MM.1S (cell line): ENCODE measurements at regions not wholly inside any gene's neighbourhood (a gene's known extent, or its start where the extent isn't known, plus 50 kb on each side); places are given as distances from the start of the nearest gene placed in this dataset.

Source experiments
- DNase-seq: peaks from one replicate; pipeline ENCODE4 v3.0.0-alpha.2; 2015
- H2AFZ ChIP-seq: fragments of 300-600 bp; sonication (generic); 2 replicates; pipeline ENCODE4 v1.6.0; 2016; ENCODE audit warnings: antibody characterized with exemption, low read length
- H3F3A ChIP-seq: fragments of 300-600 bp; sonication (generic); 2 replicates; pipeline ENCODE4 v1.6.1; 2016; ENCODE audit warnings: mild to moderate bottlenecking, antibody characterized with exemption, low read length, moderate library complexity, mixed read lengths; ENCODE audit not compliant: insufficient read depth
- H3K27ac ChIP-seq: fragments of 300-600 bp; sonication (generic); 2 replicates; pipeline ENCODE4 v1.5.1; 2016; ENCODE audit warnings: mild to moderate bottlenecking, low read length
- H3K27me3 ChIP-seq: fragments of 300-600 bp; sonication (generic); replicated peaks from 2 replicates; pipeline ENCODE4 v1.6.0; 2016; ENCODE audit warnings: low read length; ENCODE audit not compliant: insufficient read depth
- H3K36me3 ChIP-seq: fragments of 300-600 bp; sonication (generic); replicated peaks from 2 replicates; pipeline ENCODE4 v1.6.1; 2016; ENCODE audit warnings: mild to moderate bottlenecking, low read length, mixed read lengths; ENCODE audit not compliant: insufficient read depth
- H3K4me1 ChIP-seq: fragments of 300-600 bp; sonication (generic); 2 replicates; pipeline ENCODE4 v1.6.1; 2016; ENCODE audit warnings: low read length, mixed read lengths
- H3K4me2 ChIP-seq: fragments of 300-600 bp; sonication (generic); 2 replicates; pipeline ENCODE4 v1.6.0; 2016; ENCODE audit warnings: low read depth, low read length
- H3K4me3 ChIP-seq: fragments of 300-600 bp; sonication (generic); 2 replicates; pipeline ENCODE4 v1.5.1; 2016; ENCODE audit warnings: low read length, mixed read lengths
- H3K79me2 ChIP-seq: fragments of 300-600 bp; sonication (generic); 2 replicates; pipeline ENCODE4 v1.6.1; 2016; ENCODE audit warnings: mixed run types, low read length, mixed read lengths
- H3K9ac ChIP-seq: fragments of 300-600 bp; sonication (generic); 2 replicates; pipeline ENCODE4 v1.6.1; 2016; ENCODE audit warnings: low read length, mixed read lengths
- H3K9me2 ChIP-seq: fragments of 300-600 bp; sonication (generic); replicated peaks from 2 replicates; pipeline ENCODE4 v1.6.1; 2016; ENCODE audit warnings: mild to moderate bottlenecking, low read length, mixed read lengths; ENCODE audit not compliant: insufficient read depth
- H3K9me3 ChIP-seq: fragments of 300-600 bp; sonication (generic); replicated peaks from 2 replicates; pipeline ENCODE4 v1.6.1; 2016; ENCODE audit warnings: mild to moderate bottlenecking, low read length, mixed read lengths; ENCODE audit not compliant: insufficient read depth
- H4K20me1 ChIP-seq: fragments of 300-600 bp; sonication (generic); 2 replicates; pipeline ENCODE4 v1.6.1; 2016; ENCODE audit warnings: mild to moderate bottlenecking, low read length, moderate library complexity, mixed read lengths; ENCODE audit not compliant: insufficient read depth
- CTCF ChIP-seq: fragments of 300-600 bp; sonication (generic); IDR thresholded peaks from 2 replicates; pipeline ENCODE4 v1.5.1; 2016; ENCODE audit warnings: antibody characterized with exemption, low read length, mixed read lengths
- EZH2 ChIP-seq: fragments of 300-600 bp; sonication (generic); optimal IDR thresholded peaks from 2 replicates; pipeline ENCODE3; 2017; ENCODE audit warnings: low read depth, mild to moderate bottlenecking, antibody characterized with exemption, low read length, mixed read lengths
- EZH2phosphoT487 ChIP-seq: fragments of 300-600 bp; sonication (generic); IDR thresholded peaks from 2 replicates; pipeline ENCODE4 v1.6.1; 2018; ENCODE audit warnings: antibody characterized with exemption, low read length

- Histone ChIP-seq H3K4me1 (no peaks in the 10 kb centered on the region), H3K9me3 (no peaks in the 10 kb centered on the region), H3K9me2 (no peaks in the 10 kb centered on the region), H3K9ac (no peak overlapping the region), H4K20me1 (no peaks in the 10 kb centered on the region), H3K4me3 (no peak overlapping the region), H3K36me3 (no peaks in the 10 kb centered on the region), H3K27me3 (no peaks in the 10 kb centered on the region), H3K79me2 (no peaks in the 10 kb centered on the region), H3K27ac (no peak overlapping the region), H3K4me2 (no peak overlapping the region), H2AFZ (no peak overlapping the region), H3F3A (no peaks in the 10 kb centered on the region)
- no peak for DNase-seq
- TF ChIP-seq EZH2 (no peak), CTCF (no peak), EZH2phosphoT487 (no peak)
Measured at GRCh38 chr1:192038567-192038966, 119.7 kb upstream of the RGS18 start.

DNA sequence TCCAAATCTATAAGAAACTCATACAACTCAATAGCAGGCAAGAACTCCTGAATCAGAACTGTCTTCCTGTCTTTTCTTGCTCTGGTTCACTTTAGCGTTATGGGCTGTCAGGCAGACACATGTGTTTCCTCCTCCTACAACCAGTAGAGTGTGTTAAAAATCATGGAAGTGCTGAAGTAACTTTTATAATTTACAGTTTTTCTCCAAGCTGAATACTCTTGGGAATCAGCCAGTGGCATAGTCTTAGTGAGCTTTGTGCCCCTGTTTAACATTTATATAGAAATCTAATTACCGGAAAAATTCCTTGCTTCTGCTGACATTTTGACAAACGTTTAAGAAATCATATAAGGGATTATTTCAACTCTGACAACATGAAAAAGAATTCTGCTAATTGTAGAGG, 113.1 kb upstream of the RGS18 start:
- Histone ChIP-seq H3K4me1 (no peaks in the 10 kb centered on the region), H3K9ac (no peak overlapping the region), H3K4me3 (no peak overlapping the region), H2AFZ (no peak overlapping the region), H3K36me3 (no peaks in the 10 kb centered on the region), H3K27me3 (no peaks in the 10 kb centered on the region), H3K27ac (no peak overlapping the region), H3K79me2 (no peaks in the 10 kb centered on the region), H3F3A (no peaks in the 10 kb centered on the region), H3K9me2 (no peaks in the 10 kb centered on the region), H3K4me2 (no peak overlapping the region), H4K20me1 (no peaks in the 10 kb centered on the region), H3K9me3 (no peaks in the 10 kb centered on the region)
- DNase-seq: no peak
- TF ChIP-seq EZH2phosphoT487: no peak
- no peak for TF ChIP-seq CTCF
- TF ChIP-seq EZH2: no peak

DNA sequence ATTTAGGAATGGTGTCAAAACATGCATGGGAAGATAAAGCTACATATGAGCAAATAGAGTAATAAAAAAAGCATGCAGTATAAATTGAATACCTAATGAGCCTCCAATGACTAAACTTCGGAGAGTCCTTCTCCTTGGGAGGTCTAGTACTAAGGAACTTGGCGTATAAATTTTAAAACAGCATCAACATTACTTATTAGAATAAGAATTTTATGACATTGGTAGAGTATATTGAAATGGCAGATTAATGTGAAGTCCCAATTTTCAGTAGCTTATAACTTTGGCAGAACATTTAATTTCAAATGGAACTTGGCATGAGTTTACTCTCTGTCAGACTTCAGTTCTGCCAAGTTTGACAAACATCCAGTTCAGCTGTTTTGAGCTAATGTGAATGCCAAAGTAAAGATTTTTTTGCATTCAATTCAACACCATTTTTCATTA, 104.7 kb upstream of the RGS18 start:
- Histone ChIP-seq H3K27ac (no peak overlapping the region), H3K79me2 (no peaks in the 10 kb centered on the region), H3K4me1 (peaks cover 24% of the 10 kb centered on the region), H3F3A (no peaks in the 10 kb centered on the region), H4K20me1 (no peaks in the 10 kb centered on the region), H3K9me3 (no peaks in the 10 kb centered on the region), H3K4me3 (no peak overlapping the region), H3K9ac (no peak overlapping the region), H3K9me2 (no peaks in the 10 kb centered on the region), H3K4me2 (no peak overlapping the region), H3K36me3 (no peaks in the 10 kb centered on the region), H3K27me3 (no peaks in the 10 kb centered on the region), H2AFZ (no peak overlapping the region)
- no peak for DNase-seq
- TF ChIP-seq EZH2: no peak
- no peak for TF ChIP-seq CTCF
- no peak for TF ChIP-seq EZH2phosphoT487
